OCI-LY1 (cell line): ENCODE measurements at regions not wholly inside any gene's neighbourhood (a gene's known extent, or its start where the extent isn't known, plus 50 kb on each side); places are given as distances from the start of the nearest gene placed in this dataset.

ENCODE experiments used
- H2AFZ ChIP-seq: fragments of 200-600 bp; sonication (generic), shearing (Covaris generic); 2 replicates; pipeline ENCODE4 v1.6.0; 2014; ENCODE audit warnings: antibody characterized with exemption, mild to moderate bottlenecking, low read length
- H3F3A ChIP-seq: fragments of 200-600 bp; sonication (generic), shearing (Covaris generic); 2 replicates; pipeline ENCODE4 v1.6.0; 2014; ENCODE audit warnings: mild to moderate bottlenecking, antibody characterized with exemption, low read length, moderate library complexity; ENCODE audit not compliant: insufficient read depth
- H3K27ac ChIP-seq: fragments of 200-600 bp; sonication (generic); 2 replicates; pipeline ENCODE4 v1.5.1; 2014; ENCODE audit warnings: low read length, mixed run types, mild to moderate bottlenecking, low read depth; ENCODE audit not compliant: poor library complexity, severe bottlenecking
- H3K27me3 ChIP-seq: fragments of 200-600 bp; sonication (generic); 2 replicates; pipeline ENCODE4 v1.6.0; 2014; ENCODE audit warnings: antibody characterized with exemption, mild to moderate bottlenecking, low read length, moderate library complexity; ENCODE audit not compliant: insufficient read depth
- H3K36me3 ChIP-seq: fragments of 200-600 bp; sonication (generic); 2 replicates; pipeline ENCODE4 v1.6.1; 2014; ENCODE audit warnings: mild to moderate bottlenecking, antibody characterized with exemption, low read length, moderate library complexity, mixed read lengths; ENCODE audit not compliant: insufficient read depth
- H3K4me1 ChIP-seq: fragments of 200-600 bp; sonication (generic); 2 replicates; pipeline ENCODE4 v1.5.1; 2014; ENCODE audit warnings: mild to moderate bottlenecking, low read length, moderate library complexity; ENCODE audit not compliant: insufficient read depth, severe bottlenecking
- H3K4me2 ChIP-seq: fragments of 200-600 bp; sonication (generic), shearing (Covaris generic); 2 replicates; pipeline ENCODE4 v1.6.1; 2014; ENCODE audit warnings: low read length
- H3K4me3 ChIP-seq: fragments of 200-600 bp; sonication (generic); 2 replicates; pipeline ENCODE4 v1.5.1; 2014; ENCODE audit warnings: low read length, low read depth, mild to moderate bottlenecking, mixed read lengths; ENCODE audit not compliant: poor library complexity, severe bottlenecking
- H3K79me2 ChIP-seq: fragments of 200-600 bp; shearing (Covaris generic); 2 replicates; pipeline ENCODE4 v1.6.1; 2016; ENCODE audit warnings: mixed run types, low read length, mixed read lengths; ENCODE audit not compliant: insufficient read depth
- H3K9ac ChIP-seq: fragments of 200-600 bp; sonication (generic), shearing (Covaris generic); 2 replicates; pipeline ENCODE4 v1.6.1; 2014; ENCODE audit warnings: mild to moderate bottlenecking, low read length, mixed read lengths
- H3K9me2 ChIP-seq: fragments of 200-600 bp; sonication (generic), shearing (Covaris generic); 2 replicates; pipeline ENCODE4 v1.6.1; 2014; ENCODE audit warnings: low read depth, mild to moderate bottlenecking, low read length, mixed read lengths
- H3K9me3 ChIP-seq: fragments of 200-600 bp; shearing (Covaris generic); 2 replicates; pipeline ENCODE4 v1.6.1; 2014; ENCODE audit warnings: low read length, mixed read lengths
- H4K20me1 ChIP-seq: fragments of 200-600 bp; sonication (generic), shearing (Covaris generic); 2 replicates; pipeline ENCODE4 v1.6.0; 2016; ENCODE audit warnings: mild to moderate bottlenecking, low read length; ENCODE audit not compliant: insufficient read depth
- EZH2 ChIP-seq: fragments of 200-600 bp; sonication (generic), shearing (Covaris generic); IDR thresholded peaks from 2 replicates; pipeline ENCODE4 v1.8.0; 2017; ENCODE audit warnings: borderline replicate concordance, mixed run types, mild to moderate bottlenecking, antibody characterized with exemption, low read length, moderate library complexity, mixed read lengths
- TF ChIP-seq, protein P1 (sequence below): fragments of 200-600 bp; sonication (generic), shearing (Covaris generic); IDR thresholded peaks from 2 replicates; pipeline ENCODE4 v1.5.1; 2017; ENCODE audit warnings: mild to moderate bottlenecking, antibody characterized with exemption, low read length, moderate library complexity, mixed read lengths

DNA sequence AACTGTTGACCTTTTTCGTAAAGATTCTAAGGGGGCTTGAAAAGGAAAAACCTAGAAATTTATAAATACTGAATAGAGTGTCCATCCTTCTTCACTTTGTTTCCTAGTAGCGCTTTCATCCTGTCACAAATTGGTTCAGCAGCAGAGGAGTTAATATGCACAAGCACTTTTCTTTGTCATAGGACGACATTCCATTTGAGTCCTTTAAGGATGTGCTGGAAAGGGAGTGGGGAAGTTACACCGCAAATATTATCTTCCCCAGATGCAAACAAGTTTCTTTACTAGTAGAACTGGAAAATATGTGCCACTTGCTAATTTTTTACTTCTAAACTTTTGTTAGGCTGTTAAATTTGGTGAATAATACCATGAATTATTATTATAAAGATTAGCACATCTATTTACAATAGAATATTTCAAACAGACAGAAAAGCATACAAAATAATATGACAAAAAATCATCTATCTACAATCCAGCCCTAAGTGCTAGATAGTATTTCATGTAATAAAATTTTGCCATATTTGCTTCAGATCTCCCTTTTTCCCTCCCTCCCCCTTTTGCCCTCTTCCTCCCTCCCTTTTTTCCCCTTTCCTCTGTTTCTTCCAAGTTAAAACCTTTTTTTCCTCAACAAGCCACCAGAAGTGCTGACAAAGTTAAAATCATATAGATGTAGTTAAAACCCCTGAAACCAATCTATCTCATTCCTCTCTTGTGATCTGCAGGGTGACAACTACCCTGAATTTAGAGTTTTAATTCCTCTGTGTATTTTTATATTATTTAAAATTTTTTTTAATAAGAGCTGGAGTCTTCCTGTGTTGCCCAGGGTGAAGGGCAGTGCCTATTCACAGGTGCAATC lies 50.5 kb upstream of the MAP4K3 start:
- peaks cover 14% of the 10 kb centered on the region for H3K4me1 ChIP-seq
- no peaks in the 10 kb centered on the region for H3K9me2 ChIP-seq
- TF ChIP-seq, protein P1, sequence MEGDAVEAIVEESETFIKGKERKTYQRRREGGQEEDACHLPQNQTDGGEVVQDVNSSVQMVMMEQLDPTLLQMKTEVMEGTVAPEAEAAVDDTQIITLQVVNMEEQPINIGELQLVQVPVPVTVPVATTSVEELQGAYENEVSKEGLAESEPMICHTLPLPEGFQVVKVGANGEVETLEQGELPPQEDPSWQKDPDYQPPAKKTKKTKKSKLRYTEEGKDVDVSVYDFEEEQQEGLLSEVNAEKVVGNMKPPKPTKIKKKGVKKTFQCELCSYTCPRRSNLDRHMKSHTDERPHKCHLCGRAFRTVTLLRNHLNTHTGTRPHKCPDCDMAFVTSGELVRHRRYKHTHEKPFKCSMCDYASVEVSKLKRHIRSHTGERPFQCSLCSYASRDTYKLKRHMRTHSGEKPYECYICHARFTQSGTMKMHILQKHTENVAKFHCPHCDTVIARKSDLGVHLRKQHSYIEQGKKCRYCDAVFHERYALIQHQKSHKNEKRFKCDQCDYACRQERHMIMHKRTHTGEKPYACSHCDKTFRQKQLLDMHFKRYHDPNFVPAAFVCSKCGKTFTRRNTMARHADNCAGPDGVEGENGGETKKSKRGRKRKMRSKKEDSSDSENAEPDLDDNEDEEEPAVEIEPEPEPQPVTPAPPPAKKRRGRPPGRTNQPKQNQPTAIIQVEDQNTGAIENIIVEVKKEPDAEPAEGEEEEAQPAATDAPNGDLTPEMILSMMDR, result no peak
- no peak for TF ChIP-seq EZH2
- H3K79me2 ChIP-seq, result no peaks in the 10 kb centered on the region
- no peaks in the 10 kb centered on the region for H4K20me1 ChIP-seq
- no peak overlapping the region for H2AFZ ChIP-seq
- no peak overlapping the region for H3K4me2 ChIP-seq
- no peaks in the 10 kb centered on the region for H3K36me3 ChIP-seq
- H3K9ac ChIP-seq, result no peak overlapping the region
- H3F3A ChIP-seq, result no peaks in the 10 kb centered on the region; the same call in 1 of the 2 replicates
- H3K4me3 ChIP-seq, result no peak overlapping the region
- no peaks in the 10 kb centered on the region for H3K9me3 ChIP-seq
- no peaks in the 10 kb centered on the region for H3K27me3 ChIP-seq
- no peak overlapping the region for H3K27ac ChIP-seq

DNA sequence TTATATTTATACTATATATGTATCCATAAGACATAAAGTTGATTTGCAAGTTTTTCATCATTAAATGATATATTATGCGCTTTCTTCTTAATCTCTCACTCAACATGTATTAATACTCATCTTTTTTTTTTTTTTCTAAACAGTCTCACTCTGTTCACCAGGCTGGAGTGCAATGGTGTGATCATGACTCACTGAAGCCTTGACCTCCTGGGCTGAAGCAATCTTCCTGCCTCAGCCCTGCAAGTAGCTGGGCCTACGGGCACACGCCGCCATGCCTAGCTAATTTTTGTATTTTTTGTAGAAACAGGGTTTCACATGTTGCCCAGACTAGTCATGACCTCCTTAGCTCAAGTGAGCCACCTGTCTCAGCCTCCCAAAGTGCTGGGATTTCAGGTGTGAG lies 51.4 kb upstream of the MAP4K3 start:
- Histone ChIP-seq H2AFZ (no peak overlapping the region), H3K4me3 (no peak overlapping the region), H4K20me1 (no peaks in the 10 kb centered on the region), H3K9ac (no peak overlapping the region), H3K4me2 (no peak overlapping the region), H3K9me3 (no peaks in the 10 kb centered on the region), H3K27ac (no peak overlapping the region), H3K9me2 (no peaks in the 10 kb centered on the region), H3K27me3 (no peaks in the 10 kb centered on the region), H3K79me2 (no peaks in the 10 kb centered on the region), H3K4me1 (peaks cover 19% of the 10 kb centered on the region), H3K36me3 (no peaks in the 10 kb centered on the region), H3F3A (no peaks in the 10 kb centered on the region; the same call in 1 of the 2 replicates)
- no peak for TF ChIP-seq EZH2
- TF ChIP-seq, protein P1, result no peak

GRCh38 chr2:39490586-39490985 lies 53.5 kb upstream of the MAP4K3 start:
- peaks cover 29% of the 10 kb centered on the region for H3K4me1 ChIP-seq
- no peak overlapping the region for H3K9ac ChIP-seq
- no peak for TF ChIP-seq EZH2
- TF ChIP-seq, protein P1, result no peak
- H3K9me2 ChIP-seq, result no peaks in the 10 kb centered on the region
- H3K79me2 ChIP-seq, result no peaks in the 10 kb centered on the region
- no peak overlapping the region for H2AFZ ChIP-seq
- no peaks in the 10 kb centered on the region; the same call in 1 of the 2 replicates for H3F3A ChIP-seq
- H3K4me2 ChIP-seq, result no peak overlapping the region
- H3K27me3 ChIP-seq, result no peaks in the 10 kb centered on the region
- no peak overlapping the region for H3K4me3 ChIP-seq
- no peak overlapping the region for H3K27ac ChIP-seq
- H4K20me1 ChIP-seq, result no peaks in the 10 kb centered on the region
- H3K9me3 ChIP-seq, result no peaks in the 10 kb centered on the region
- no peaks in the 10 kb centered on the region for H3K36me3 ChIP-seq
